ENCODE measurements at regions not wholly inside any gene's neighbourhood (a gene's known extent, or its start where the extent isn't known, plus 50 kb on each side); places are given as distances from the start of the nearest gene placed in this dataset.
"Not testable (repeated sequence)": the region's sequence is repeated elsewhere in the genome, so short reads cannot be mapped to it uniquely, and the experiment has no call there.

- ChIA-PET CTCF (interaction anchor here (1.2 to 5.0 kb wide), 3 partner anchors 63 to 237 kb away, joined by 3 to 111 read pairs (median 33); partner anchors contain the start of gene TNFAIP3), POLR2A (interaction anchor here (5.0 kb wide), 1 partner anchor 73 kb away, joined by 60 read pairs; the partner anchor contains the start of gene TNFAIP3)
- DNase-seq, result no peak
- H3K9me3 Mint-ChIP-seq, result peaks cover 7% of the 10 kb centered on the region
- peak overlapping the region; percentile 31 for H3K27ac Mint-ChIP-seq
- no peak for TF ChIP-seq CTCF (IDR thresholded peaks at IDR 0.05)
- no peak overlapping the region for H3K4me3 Mint-ChIP-seq
- intact Hi-C loops (cut with micrococcal nuclease), result no loop called here
- H3K4me1 Mint-ChIP-seq, result peaks cover 30% of the 10 kb centered on the region
- H3K36me3 Mint-ChIP-seq (ENCODE audit: low read depth), result no peaks in the 10 kb centered on the region
- no peak for ATAC-seq (ENCODE audit: low read depth)
- no peaks in the 10 kb centered on the region for H3K27me3 Mint-ChIP-seq
Measured at GRCh38 chr6:137942736-137943135, 75.7 kb downstream of the TNFAIP3 start.

DNA sequence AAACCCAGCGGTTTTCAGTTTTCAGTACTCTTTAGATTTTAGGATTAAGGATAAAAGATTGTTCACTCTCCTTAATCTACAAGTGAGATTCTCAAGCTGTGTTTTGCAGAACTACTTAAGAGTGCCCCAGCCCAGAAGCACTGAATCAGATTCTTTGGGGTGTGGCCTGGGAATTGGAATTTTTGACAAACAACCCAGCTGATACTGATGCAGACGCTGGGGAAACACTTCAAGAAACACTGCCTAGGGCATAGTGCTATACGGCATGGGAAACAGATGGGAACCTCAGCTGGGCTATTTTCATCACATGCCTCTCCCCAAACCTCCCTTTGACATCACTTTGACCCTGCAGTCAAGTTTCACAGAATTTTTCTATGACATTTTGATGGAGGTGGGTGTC, 77.3 kb downstream of the TNFAIP3 start:
- H3K27me3 Mint-ChIP-seq; intact Hi-C loops (cut with micrococcal nuclease); ATAC-seq (ENCODE audit: low read depth); H3K36me3 Mint-ChIP-seq (ENCODE audit: low read depth); DNase-seq; H3K4me3 Mint-ChIP-seq; H3K9me3 Mint-ChIP-seq: not testable (repeated sequence)
- ChIA-PET POLR2A (interaction anchor here (0.7 to 5.0 kb wide), 5 partner anchors 30 to 238 kb away, joined by 3 to 60 read pairs (median 3); partner anchors contain the start of gene TNFAIP3), CTCF (interaction anchor here (1.0 to 8.5 kb wide), 24 partner anchors 8 to 285 kb away, joined by 3 to 132 read pairs (median 7); partner anchors contain the start of gene TNFAIP3)
- Mint-ChIP-seq H3K27ac (peak overlapping the region; percentile 27), H3K4me1 (peaks cover 28% of the 10 kb centered on the region)

DNA sequence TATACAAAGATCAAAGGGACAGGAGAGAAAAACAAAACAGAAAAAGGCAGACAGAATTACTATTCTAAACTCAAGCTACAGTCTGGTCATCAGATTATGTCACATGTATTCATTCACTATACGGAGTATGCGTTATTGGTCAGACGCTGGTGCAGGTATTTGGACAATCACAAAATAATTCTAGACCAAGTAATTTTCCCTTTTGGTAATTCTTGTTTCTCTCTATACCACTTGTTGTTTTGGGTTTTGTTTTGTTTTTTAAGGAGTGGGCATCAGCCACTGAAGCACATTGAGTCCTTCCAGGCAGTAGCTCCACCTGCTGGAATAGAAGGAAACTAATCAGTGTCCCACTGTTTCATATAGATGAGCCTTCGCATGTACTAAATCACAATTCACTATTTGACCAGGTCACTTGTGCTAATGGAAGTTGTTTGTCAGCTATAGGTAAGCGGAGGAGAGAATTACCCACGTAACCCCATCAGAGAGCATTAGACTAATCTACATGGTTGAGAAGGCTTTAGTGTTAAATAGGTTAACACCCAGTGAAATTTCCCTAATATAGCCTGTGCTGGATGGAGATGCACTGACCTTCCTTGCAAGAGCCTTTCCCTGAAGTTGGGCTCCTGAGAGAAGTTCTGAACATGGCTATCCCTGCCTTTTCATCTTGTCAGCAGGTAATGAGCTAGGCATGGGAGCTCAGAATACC, 77.9 kb downstream of the TNFAIP3 start:
- ChIA-PET CTCF (interaction anchor here (1.0 to 8.5 kb wide), 26 partner anchors 9 to 286 kb away, joined by 3 to 132 read pairs (median 7); partner anchors contain the start of gene TNFAIP3), POLR2A (interaction anchor here (0.7 to 5.0 kb wide), 6 partner anchors 31 to 239 kb away, joined by 3 to 60 read pairs (median 3); partner anchors contain the start of gene TNFAIP3)
- TF ChIP-seq CTCF (IDR thresholded peaks at IDR 0.05), result no peak
- H3K4me1 Mint-ChIP-seq, result peaks cover 30% of the 10 kb centered on the region
- DNase-seq, result no peak
- peak overlapping the region; percentile 27 for H3K27ac Mint-ChIP-seq
- no peaks in the 10 kb centered on the region for H3K27me3 Mint-ChIP-seq
- peak; percentile 73 for ATAC-seq (ENCODE audit: low read depth)
- peak overlapping the region; percentile 17 for H3K4me3 Mint-ChIP-seq
- intact Hi-C loops (cut with micrococcal nuclease), result loop anchor here (1.0 to 5.0 kb wide), 8 partner anchors 23 to 284 kb away; partner anchors contain the start of genes PERP and TNFAIP3
- no peaks in the 10 kb centered on the region for H3K9me3 Mint-ChIP-seq
- H3K36me3 Mint-ChIP-seq (ENCODE audit: low read depth), result no peaks in the 10 kb centered on the region

GRCh38 chr6:137949686-137950390, 82.8 kb downstream of the TNFAIP3 start:
- ChIA-PET CTCF (interaction anchor here (0.7 to 8.5 kb wide), 7 partner anchors 9 to 245 kb away, joined by 4 to 132 read pairs (median 7); partner anchors contain the start of gene TNFAIP3), POLR2A (interaction anchor here (0.7 to 1.6 kb wide), 3 partner anchors 10 to 95 kb away, joined by 3 to 5 read pairs (median 3); partner anchors contain the start of gene TNFAIP3)
- Mint-ChIP-seq H3K27me3 (no peaks in the 10 kb centered on the region), H3K36me3 (ENCODE audit: low read depth) (no peaks in the 10 kb centered on the region), H3K4me1 (peaks cover 27% of the 10 kb centered on the region), H3K4me3 (peak overlapping the region; percentile 32), H3K9me3 (no peaks in the 10 kb centered on the region), H3K27ac (peak overlapping the region; percentile 60)
- intact Hi-C loops (cut with micrococcal nuclease), result loop anchor here (2.0 to 5.0 kb wide), 2 partner anchors 25 to 157 kb away; partner anchors contain the start of gene PERP
- TF ChIP-seq CTCF (IDR thresholded peaks at IDR 0.05), result no peak
- DNase-seq, result no peak
- peak; percentile 30 for ATAC-seq (ENCODE audit: low read depth)

- ChIA-PET CTCF (interaction anchor here (1.0 to 8.5 kb wide), 9 partner anchors 10 to 288 kb away, joined by 3 to 132 read pairs (median 6); partner anchors contain the start of gene TNFAIP3), POLR2A (interaction anchor here (1.6 kb wide), 1 partner anchor 83 kb away, joined by 3 read pairs; the partner anchor contains the start of gene TNFAIP3)
- intact Hi-C loops (cut with micrococcal nuclease), result loop anchor here (2.0 kb wide), 1 partner anchor 24 kb away; no protein-coding TSS in a partner anchor
- Mint-ChIP-seq H3K4me1 (peaks cover 22% of the 10 kb centered on the region), H3K36me3 (ENCODE audit: low read depth) (no peaks in the 10 kb centered on the region), H3K27me3 (no peaks in the 10 kb centered on the region), H3K4me3 (no peak overlapping the region), H3K27ac (no peak overlapping the region), H3K9me3 (no peaks in the 10 kb centered on the region)
- ATAC-seq (ENCODE audit: low read depth) (no peak), DNase-seq (no peak)
- no peak for TF ChIP-seq CTCF (IDR thresholded peaks at IDR 0.05)
Measured at GRCh38 chr6:137950581-137950980, 83.5 kb downstream of the TNFAIP3 start.
